Astrocyte (in vitro differentiated cells and primary cell): ENCODE measurements at regions not wholly inside any gene's neighbourhood (a gene's known extent, or its start where the extent isn't known, plus 50 kb on each side); places are given as distances from the start of the nearest gene placed in this dataset.

Source experiments
- EZH2 ChIP-seq: IDR thresholded peaks from 2 replicates; pipeline ENCODE4 v1.6.1; 2012; ENCODE audit warnings: mild to moderate bottlenecking, low read length, inconsistent platforms; ENCODE audit not compliant: insufficient read depth
- TF ChIP-seq, protein P1 (sequence below): IDR thresholded peaks from 2 replicates; pipeline ENCODE4 v1.5.1; 2011; ENCODE audit warnings: low read depth, mild to moderate bottlenecking, inconsistent platforms, low read length, moderate library complexity; ENCODE audit not compliant: insufficient read depth

GRCh38 chr2:57902578-57902977 lies 144.0 kb upstream of the VRK2 start:
- TF ChIP-seq, protein P1, sequence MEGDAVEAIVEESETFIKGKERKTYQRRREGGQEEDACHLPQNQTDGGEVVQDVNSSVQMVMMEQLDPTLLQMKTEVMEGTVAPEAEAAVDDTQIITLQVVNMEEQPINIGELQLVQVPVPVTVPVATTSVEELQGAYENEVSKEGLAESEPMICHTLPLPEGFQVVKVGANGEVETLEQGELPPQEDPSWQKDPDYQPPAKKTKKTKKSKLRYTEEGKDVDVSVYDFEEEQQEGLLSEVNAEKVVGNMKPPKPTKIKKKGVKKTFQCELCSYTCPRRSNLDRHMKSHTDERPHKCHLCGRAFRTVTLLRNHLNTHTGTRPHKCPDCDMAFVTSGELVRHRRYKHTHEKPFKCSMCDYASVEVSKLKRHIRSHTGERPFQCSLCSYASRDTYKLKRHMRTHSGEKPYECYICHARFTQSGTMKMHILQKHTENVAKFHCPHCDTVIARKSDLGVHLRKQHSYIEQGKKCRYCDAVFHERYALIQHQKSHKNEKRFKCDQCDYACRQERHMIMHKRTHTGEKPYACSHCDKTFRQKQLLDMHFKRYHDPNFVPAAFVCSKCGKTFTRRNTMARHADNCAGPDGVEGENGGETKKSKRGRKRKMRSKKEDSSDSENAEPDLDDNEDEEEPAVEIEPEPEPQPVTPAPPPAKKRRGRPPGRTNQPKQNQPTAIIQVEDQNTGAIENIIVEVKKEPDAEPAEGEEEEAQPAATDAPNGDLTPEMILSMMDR: no peak
- no peak for TF ChIP-seq EZH2
